Activated CD4-positive, alpha-beta T cell treated with anti-CD3 and anti-CD28 coated beads, Interleukin-2, amount 50 U/mL, for 48 hours (primary cell): ENCODE measurements at regions not wholly inside any gene's neighbourhood (a gene's known extent, or its start where the extent isn't known, plus 50 kb on each side); places are given as distances from the start of the nearest gene placed in this dataset.
"Not testable (repeated sequence)": the region's sequence is repeated elsewhere in the genome, so short reads cannot be mapped to it uniquely, and the experiment has no call there.

Source experiments
- DNase-seq, 2 experiments: peaks; one replicate each; pipeline ENCODE4 v3.0.0-alpha.2; 2020

DNA sequence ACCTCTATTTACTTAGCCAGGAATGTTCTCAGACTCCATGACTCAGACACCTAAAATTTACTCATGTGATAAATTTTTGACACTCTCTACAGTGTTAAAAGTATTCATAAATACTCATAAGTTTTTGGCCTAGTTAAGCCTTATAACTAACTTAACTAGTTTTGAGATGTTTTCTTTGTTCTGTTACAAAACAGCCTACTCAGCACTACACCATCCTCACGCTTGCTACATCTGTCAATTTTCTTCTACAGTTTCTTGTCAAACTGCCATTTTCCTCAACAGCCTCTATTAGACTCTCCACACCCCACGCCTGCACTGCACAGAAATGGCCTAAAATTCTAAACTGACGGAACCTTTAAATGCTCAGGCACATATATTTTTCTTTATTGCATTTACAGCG, 195.5 kb downstream of the ANXA1 start:
- DNase-seq: no peak

DNA sequence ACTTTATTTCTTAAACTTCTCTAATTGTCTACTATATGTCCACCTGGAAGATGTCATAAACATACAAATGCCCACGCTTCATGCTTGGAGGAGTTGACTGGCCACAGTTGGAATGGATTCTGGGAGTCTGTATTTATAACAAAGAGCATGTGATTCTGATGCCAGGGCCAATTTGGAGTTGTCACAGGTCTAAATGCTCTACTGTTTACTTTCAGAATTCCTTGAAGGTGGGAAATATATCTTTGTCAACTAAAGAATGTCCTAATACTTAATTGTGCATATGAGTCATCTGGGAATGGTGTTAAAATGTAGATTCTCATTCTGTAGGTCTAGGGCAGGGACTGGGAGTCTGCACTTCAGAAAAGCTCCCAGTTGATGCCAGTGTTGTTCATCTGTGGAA, 196.1 kb downstream of the ANXA1 start:
- no peak for DNase-seq

DNA sequence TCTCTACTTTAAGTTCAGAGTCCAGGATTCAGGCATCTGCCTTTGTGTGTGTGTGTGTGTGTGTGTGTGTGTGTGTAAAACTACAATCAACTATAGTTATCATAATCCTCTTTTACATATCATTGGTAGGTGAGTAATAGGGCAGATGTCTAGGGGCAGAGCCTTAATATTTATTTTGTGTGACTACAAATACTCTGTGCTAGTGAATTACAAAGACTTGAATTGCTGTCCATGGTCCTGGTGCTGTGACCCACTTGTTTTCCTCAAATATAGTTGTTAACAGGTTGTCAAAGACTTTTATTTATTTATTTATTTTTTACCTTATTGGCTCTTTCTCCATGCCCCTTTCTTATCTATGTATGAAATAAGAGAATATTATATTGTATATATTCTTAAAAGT, 196.8 kb downstream of the ANXA1 start:
- DNase-seq: no peak

DNA sequence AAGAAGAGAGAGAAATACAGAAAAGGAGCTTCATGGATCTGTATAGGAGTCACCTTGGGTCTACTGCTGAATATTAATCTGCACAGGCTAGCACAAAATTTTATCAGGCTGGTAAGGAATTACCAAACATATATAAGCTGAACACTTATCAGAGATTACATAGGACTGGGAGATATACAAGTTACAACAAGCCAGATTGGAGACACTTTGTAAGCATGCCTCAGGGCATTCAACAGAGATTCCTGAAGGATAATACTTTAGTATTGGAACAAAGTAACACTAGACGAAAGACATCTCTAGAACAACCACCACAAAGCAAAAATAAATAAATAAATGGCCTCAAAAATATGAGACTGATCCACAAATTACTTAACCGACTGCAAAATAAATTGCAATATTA, 197.8 kb downstream of the ANXA1 start:
- DNase-seq: no peak

DNA sequence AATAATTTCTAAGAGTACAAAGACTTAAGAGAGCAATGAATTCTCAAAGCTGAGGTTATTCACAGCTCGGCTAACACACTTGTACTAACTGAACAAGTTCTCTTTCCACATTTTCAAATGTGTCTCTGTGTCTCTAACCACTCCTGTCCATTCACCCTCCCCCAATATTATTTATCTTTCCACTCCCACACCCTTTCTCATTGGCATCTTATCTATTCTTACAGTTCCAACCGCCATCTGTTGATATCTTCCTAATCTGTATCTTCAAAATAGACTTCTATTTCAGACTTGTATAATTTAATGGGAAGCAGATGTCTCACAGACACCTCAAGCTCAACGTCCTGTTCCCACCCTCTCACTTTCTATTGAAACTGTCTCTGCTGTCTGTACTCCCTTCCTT, 205.9 kb downstream of the ANXA1 start:
- no peak for DNase-seq

- DNase-seq: no peak
These were observed 218.4 kb downstream of the ANXA1 start for GRCh38 chr9:73370053-73370452.

GRCh38 chr9:73371801-73372200, 220.1 kb downstream of the ANXA1 start:
- DNase-seq: no peak

GRCh38 chr9:73380411-73380810, 228.7 kb downstream of the ANXA1 start:
- DNase-seq: no peak

DNA sequence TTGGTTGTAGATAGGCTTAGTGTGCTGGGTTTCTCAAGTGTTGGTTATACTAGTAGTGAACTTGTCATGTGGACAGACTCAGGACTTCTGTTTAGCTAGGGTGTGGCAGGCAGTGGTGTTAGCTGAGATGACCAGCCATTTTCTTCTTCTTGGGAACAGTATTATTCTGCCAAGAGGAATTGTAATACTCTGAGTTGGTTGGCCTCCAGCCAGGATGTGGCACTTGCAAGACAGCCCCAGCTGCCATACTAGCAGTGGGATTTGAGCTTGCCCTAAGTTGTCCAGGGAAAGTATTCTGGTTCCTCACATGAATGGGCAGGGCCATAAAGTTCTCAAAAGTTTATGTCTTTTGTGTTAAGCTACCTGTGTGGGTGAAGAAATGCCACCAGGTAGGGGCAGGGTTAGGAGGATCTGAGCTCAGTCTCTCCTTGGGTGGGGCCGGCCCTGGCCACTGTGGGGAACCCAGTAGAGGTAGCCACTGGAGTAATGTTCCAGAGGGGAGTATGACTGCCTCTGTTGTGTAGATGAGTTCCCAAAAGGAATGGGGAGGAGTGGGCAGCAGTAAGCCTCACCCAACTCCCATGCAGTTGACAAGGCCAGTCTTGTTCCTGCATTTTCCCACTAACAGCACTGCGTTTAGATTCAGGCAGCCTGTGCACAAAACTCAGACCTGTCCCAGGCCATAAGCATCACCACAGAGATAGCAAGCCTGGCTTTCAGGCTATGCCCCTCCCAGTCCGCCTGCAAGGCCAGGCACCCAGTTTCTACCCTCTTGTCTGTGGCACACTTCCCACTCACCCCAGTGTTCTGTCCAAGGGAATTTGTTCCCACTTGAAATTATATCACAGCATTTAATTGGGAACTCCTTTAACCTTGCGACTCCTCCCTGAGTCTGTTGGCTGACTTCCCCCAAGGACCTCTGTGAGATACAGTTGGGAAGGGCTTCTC, 250.7 kb downstream of the ANXA1 start:
- DNase-seq: no peak

- DNase-seq: no peak
These were observed 259.8 kb downstream of the ANXA1 start for GRCh38 chr9:73411494-73411893.

DNA sequence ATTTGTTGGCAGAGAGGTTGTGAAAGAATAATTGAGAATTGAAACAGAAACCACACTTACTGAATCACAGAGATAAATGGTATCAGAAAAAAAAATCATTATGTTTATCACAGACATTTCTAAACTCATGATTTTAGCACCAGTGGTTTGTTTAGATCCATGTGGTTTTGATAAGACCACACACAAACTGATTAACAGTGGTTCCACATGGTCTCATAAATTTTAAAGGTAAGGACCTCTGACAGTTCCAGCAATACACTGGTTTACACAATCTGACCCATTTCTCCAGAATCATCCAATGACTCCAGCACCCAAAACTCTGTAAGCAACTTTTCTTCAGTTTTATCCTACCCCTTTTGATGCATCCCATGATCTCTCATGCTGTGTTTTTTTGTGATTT, 261.2 kb downstream of the ANXA1 start:
- DNase-seq: no peak

GRCh38 chr9:73423891-73424290, 272.2 kb downstream of the ANXA1 start:
- no peak for DNase-seq

DNA sequence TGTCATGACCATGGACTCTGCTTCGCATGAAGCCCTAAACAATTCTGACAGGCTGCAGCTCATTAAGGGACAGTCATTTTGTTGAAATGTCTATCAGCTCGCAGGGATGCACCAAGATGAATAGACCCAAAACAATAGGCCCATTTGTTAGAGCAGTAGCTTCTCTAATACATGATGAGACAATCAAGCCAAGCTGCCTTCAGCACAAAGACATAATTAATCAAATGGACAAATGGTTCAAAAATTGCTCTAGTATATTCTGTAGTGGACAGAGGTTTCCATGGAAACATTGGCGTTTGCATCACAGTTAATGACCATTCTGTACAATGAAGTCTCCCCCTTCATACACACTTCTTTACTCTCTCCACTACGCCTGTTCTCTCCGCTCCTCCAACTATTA, 274.6 kb downstream of the ANXA1 start:
- no peak for DNase-seq

DNA sequence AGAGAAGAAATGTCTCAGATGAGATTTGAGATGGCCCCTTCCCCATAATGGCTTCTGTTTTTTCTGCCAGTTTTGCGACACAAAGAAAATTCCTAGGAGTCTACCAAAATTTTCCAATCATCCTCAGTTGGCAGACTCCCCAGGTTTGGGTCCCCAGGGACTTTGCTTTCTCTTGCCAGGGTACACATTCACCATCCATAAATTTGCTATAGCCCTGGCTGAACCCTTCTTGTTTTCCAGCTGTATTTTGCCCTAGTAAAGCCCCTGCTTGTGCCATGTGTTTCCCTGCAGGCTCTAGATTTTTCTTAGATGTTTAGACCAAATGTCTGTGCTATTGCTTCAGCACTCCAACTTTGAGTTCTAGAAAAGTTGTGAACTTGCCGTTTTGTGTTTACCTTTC, 283.2 kb downstream of the ANXA1 start:
- DNase-seq: no peak

DNA sequence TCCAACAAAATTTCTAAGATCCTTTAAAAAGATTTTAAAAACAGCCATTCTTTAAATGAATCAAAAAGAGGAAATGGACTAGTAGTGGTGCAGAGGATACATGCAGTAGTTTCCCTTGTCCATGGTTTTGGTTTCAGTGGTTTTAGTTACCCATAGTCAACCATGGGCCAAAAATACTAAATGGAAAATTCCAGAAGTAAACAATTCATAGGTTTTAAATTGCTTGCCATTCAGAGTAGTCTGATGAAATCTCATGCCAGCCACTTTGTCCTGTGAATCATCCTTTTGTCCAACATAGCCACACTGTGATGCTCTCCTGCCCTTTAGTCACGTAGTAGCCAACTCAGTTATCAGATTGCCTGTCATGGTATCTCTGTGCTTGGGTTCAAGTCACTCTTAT, 286.1 kb downstream of the ANXA1 start:
- no peak for DNase-seq

- DNase-seq: not testable (repeated sequence)
These were observed 288.2 kb downstream of the ANXA1 start for GRCh38 chr9:73439839-73440238.

DNA sequence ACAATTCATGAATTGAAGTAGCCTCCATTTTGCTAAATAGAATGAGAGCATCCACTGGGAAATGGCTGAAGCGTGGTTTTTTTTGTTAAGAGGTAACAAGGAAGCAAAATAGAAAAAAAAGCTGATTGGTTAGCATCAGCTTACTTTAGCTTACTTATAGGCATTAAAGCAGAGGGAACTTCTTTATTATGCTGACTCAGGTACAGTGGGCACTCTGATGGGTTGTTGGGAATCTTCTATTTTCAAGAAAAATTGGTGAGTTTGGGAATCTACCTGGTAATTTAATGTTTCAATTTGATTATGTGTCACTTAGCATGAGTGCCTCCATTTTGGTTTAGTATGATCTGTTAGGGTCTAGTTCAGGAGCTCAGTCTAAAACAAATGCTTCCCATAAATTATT, 289.6 kb downstream of the ANXA1 start:
- DNase-seq: no peak

- DNase-seq: no peak
These were observed 290.5 kb downstream of the ANXA1 start for GRCh38 chr9:73441890-73442818.

DNA sequence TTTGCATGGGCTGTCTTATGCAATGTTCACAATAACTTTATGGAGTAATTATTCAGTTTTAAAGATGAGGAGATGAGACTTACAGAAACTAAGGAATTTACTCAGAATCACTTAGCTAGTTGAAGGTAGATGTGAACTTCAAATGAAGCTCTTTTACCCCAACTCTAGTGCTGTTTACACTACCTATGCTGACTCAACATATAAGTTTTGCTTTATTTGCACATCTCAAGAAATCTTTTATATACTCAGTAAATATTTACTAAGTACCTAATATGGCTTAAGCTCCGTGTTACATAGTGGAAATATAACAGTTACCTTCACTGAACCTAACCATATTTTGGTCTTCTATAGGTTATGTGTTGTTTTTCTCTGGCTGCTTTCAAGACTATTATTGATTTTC, 293.2 kb downstream of the ANXA1 start:
- no peak for DNase-seq

DNA sequence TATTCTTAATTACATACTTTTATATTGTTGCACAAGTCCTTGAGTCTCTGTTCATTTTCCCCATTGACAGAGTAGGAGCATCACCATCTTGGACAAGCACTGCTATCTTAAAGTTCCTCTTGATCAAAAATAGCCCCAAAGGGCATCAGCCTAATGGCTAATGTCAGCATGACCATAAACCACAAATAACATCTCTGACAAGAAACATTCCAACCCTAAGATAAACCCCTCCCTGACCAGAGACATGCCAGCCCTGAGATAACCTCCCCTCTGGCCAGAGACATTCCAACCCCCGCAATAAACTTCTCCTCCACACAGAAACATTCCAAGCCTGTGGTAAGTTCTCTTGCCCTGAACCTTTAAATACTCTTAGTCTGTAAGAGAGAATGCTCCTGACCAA, 293.7 kb downstream of the ANXA1 start:
- DNase-seq: not testable (repeated sequence)

- no peak for DNase-seq
These were observed 294.6 kb downstream of the ANXA1 start for GRCh38 chr9:73446306-73446705.

GRCh38 chr9:73451003-73451402, 299.3 kb downstream of the ANXA1 start:
- no peak for DNase-seq

DNA sequence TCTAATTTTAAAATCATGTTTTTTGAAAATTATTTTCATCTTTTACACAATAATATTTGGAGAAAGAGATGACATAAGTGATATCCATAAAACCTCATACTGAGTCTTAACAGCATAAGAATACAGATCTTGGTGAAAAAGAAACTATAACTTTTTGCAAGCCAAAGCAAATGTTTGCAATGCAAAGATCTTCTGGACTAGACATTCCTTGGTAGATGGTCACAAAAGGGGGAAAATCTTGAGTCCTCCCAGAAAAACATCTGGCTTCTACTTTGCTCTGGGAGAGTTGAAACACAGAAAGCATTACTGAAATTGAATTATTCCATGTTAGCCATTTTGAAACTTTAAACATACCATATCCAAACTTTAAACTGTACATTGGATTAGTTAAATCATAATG, 308.2 kb downstream of the ANXA1 start:
- DNase-seq: no peak

DNA sequence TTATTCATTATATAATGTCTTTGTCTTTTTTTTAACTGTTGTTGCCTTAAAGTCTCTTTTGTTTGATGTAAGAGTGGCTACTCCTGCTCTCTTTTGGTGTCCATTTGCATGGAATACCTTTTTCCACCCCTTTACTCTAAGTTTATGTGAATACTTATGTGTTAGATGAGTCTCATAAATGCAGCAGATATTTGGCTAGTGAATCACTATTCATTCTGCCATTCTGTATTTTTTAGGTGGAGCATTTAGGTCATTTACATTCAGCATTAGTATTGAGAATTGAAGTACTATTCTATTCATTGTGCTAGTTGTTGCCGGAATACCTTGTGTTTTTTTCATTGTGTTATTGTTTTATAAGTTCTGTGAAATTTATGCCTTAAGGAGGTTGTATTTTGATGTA, 317.1 kb downstream of the ANXA1 start:
- no peak for DNase-seq
